HL-60 (cell line): ENCODE measurements at regions not wholly inside any gene's neighbourhood (a gene's known extent, or its start where the extent isn't known, plus 50 kb on each side); places are given as distances from the start of the nearest gene placed in this dataset.

ENCODE experiments used
- GABPA ChIP-seq: IDR thresholded peaks from 2 replicates; pipeline ENCODE4 v1.6.1; 2012; ENCODE audit warnings: low read depth
- POLR2AphosphoS5 ChIP-seq: IDR thresholded peaks from 2 replicates; pipeline ENCODE4 v1.6.1; 2012; ENCODE audit warnings: low read depth
- TF ChIP-seq, protein P1 (sequence below): IDR thresholded peaks from one replicate; pipeline ENCODE4 v1.5.1; 2011; ENCODE audit warnings: low read length, control low read depth, inconsistent platforms; ENCODE audit not compliant: insufficient read depth
- TF ChIP-seq, protein P2 (sequence below): IDR thresholded peaks from 2 replicates; pipeline ENCODE4 v1.6.1; 2012; ENCODE audit warnings: low read depth; ENCODE audit not compliant: insufficient replicate concordance

DNA sequence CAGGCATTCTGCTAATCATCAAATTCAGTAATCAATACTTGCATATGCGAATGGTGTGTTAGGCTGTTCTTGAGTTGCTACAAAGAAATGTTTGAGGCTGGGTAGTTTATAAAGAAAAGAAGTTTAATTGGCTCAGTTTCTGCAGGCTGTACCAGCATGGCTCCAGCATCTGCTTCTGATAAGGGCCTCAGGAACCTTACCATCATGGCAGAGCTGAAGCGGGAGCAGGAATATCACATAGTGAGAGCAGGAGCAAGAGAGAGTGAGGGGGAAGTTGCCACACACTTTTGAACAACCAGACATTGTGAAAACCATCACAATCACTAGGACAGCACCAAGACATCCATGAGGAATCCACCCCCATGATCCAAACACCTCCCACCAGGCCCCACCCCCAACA, 344.7 kb upstream of the FAM241A start:
- no peak for TF ChIP-seq GABPA
- TF ChIP-seq, protein P1, sequence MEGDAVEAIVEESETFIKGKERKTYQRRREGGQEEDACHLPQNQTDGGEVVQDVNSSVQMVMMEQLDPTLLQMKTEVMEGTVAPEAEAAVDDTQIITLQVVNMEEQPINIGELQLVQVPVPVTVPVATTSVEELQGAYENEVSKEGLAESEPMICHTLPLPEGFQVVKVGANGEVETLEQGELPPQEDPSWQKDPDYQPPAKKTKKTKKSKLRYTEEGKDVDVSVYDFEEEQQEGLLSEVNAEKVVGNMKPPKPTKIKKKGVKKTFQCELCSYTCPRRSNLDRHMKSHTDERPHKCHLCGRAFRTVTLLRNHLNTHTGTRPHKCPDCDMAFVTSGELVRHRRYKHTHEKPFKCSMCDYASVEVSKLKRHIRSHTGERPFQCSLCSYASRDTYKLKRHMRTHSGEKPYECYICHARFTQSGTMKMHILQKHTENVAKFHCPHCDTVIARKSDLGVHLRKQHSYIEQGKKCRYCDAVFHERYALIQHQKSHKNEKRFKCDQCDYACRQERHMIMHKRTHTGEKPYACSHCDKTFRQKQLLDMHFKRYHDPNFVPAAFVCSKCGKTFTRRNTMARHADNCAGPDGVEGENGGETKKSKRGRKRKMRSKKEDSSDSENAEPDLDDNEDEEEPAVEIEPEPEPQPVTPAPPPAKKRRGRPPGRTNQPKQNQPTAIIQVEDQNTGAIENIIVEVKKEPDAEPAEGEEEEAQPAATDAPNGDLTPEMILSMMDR: no peak
- TF ChIP-seq POLR2AphosphoS5: no peak
- TF ChIP-seq, protein P2, sequence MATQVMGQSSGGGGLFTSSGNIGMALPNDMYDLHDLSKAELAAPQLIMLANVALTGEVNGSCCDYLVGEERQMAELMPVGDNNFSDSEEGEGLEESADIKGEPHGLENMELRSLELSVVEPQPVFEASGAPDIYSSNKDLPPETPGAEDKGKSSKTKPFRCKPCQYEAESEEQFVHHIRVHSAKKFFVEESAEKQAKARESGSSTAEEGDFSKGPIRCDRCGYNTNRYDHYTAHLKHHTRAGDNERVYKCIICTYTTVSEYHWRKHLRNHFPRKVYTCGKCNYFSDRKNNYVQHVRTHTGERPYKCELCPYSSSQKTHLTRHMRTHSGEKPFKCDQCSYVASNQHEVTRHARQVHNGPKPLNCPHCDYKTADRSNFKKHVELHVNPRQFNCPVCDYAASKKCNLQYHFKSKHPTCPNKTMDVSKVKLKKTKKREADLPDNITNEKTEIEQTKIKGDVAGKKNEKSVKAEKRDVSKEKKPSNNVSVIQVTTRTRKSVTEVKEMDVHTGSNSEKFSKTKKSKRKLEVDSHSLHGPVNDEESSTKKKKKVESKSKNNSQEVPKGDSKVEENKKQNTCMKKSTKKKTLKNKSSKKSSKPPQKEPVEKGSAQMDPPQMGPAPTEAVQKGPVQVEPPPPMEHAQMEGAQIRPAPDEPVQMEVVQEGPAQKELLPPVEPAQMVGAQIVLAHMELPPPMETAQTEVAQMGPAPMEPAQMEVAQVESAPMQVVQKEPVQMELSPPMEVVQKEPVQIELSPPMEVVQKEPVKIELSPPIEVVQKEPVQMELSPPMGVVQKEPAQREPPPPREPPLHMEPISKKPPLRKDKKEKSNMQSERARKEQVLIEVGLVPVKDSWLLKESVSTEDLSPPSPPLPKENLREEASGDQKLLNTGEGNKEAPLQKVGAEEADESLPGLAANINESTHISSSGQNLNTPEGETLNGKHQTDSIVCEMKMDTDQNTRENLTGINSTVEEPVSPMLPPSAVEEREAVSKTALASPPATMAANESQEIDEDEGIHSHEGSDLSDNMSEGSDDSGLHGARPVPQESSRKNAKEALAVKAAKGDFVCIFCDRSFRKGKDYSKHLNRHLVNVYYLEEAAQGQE: no peak
